HG03025 (cell line): ENCODE measurements at regions not wholly inside any gene's neighbourhood (a gene's known extent, or its start where the extent isn't known, plus 50 kb on each side); places are given as distances from the start of the nearest gene placed in this dataset.

ENCODE experiments used
- ATAC-seq: cut with Tn5 transposase; IDR thresholded peaks from one replicate; pipeline ENCODE4 v1.9.1; 2021; ENCODE audit warnings: mild to moderate bottlenecking, moderate library complexity; ENCODE audit not compliant: unreplicated experiment, low FRiP score

- ATAC-seq, result no peak
Observed at GRCh38 chr2:221786297-221786926, 214.3 kb upstream of the EPHA4 start.

GRCh38 chr2:221780281-221780688, 208.2 kb upstream of the EPHA4 start:
- ATAC-seq, result no peak

DNA sequence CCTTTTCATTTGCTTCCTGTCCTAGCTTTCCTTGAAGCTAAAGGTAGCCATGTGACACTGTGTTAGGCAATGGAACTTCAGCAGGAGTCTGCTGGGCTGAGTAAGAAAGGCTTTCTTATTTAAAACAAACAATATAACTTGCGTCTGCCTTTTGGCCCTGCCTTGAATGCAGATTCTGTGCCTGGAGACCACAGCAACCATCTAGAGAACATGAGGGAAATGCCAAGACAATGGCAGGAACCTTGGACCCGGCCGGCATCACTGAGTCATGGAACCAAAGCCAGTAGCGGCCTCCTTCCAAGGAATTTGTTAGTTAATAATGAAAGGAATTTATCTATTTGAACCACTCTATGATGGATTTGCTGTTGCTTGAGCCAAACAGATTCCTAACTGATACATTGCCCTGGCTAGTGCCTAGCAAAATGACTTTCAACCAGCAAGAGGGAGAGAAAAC, 207.5 kb upstream of the EPHA4 start:
- no peak for ATAC-seq

DNA sequence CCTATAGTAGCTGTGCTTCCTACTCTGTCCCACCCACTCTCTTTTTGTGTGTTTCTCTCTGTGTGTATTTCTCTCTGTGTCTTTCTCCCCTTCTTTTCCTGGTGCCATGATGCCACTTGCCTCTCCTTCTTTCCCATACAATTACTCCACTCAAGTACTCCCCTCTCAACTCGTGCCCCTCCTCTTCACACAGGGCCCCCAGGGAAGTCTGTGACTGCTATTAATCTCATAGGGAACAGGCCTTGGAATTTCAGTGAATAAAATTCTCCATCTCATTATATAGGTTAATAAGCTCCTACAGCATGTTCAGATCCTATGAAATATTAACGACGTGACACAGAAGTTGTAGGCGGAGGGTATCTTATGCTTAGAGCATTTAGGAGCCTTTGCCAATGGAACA, 205.9 kb upstream of the EPHA4 start:
- ATAC-seq, result no peak

GRCh38 chr2:221777119-221777518, 205.0 kb upstream of the EPHA4 start:
- no peak for ATAC-seq

- ATAC-seq, result no peak
Observed at GRCh38 chr2:221775096-221775495, 203.0 kb upstream of the EPHA4 start.

- no peak for ATAC-seq
Observed at GRCh38 chr2:221774136-221774535, 202.0 kb upstream of the EPHA4 start.

DNA sequence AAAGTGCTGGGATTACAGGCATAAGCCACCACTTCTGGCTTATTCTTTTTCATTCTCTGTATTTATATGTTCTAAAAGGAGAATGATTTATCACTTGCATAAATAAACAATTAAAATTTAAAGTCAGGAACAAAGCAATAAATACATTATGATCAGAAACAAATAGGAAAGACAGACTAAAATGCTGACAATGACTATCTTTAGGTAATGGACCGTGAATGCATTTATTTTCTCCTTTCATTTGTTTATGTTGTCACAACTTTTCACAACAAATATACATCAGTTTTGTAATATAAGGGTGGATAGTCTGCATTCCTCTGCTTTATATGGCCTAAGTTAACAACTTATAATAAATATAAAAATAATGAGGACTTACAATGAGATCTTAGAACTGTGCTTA, 199.2 kb upstream of the EPHA4 start:
- ATAC-seq, result no peak

DNA sequence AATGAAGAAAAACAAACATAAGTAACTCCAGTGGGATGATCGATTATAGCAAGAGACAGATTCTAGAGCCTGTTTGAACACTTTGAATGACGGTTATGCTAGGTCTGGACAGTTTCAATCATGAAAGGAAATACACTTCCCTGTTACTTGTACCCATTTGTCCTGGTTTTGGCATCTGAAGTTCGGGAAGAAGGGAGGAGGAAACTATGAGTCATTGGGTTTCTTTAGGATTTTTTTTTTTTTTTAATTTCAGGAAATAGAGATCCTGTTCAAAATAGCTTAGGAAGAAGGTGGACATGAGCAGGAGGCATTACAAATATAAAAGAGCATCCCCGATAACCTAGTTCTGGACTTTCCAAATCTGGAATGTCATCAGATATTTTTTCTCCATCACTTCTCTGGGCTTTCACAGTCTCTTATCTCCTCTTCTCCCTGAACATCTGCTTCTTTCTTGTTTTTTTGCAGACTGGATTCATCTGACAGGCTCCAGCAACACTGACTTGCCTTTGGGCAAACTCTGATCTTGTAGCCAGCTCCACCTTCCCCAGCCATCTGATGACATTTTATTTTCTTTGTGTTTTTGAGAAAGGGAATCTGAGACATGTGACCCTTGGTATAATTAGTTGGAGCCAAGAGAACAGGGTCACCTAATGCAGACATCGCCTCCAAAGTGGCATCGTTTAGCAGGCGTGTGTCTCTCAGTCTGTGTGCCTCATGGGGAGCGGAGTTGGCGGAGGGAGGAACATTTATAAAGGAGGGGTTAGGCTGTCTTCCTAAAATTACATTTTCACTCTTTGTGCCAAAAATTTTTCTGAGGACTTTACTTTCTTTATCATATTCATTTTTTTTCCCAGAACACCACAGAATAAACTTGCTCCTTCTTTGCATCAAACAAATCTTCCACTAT, 195.3 kb upstream of the EPHA4 start:
- ATAC-seq, result no peak

GRCh38 chr2:221762496-221762895, 190.4 kb upstream of the EPHA4 start:
- ATAC-seq, result no peak

DNA sequence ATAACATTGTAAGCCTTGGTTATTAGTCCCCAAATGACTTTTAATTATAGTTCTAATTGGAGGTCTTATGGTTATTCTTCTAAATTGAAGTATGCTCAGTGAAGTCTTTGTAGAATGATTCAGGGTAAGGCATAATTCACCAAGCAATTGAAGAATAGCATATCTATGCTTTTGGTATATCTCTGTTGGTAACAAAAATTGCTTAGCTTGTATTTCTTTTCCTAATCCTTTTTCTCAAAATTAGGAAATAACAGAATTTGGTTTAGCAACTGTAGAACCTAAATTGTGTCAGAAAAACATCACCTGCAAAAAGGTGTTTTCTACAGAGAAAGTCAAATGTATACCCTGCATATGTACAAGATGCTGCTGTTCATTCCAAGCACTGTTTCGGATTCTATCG, 189.2 kb upstream of the EPHA4 start:
- no peak for ATAC-seq

- no peak for ATAC-seq
Observed at GRCh38 chr2:221758076-221758475, 186.0 kb upstream of the EPHA4 start.

- ATAC-seq, result no peak
Observed at GRCh38 chr2:221753401-221753800, 181.3 kb upstream of the EPHA4 start.

DNA sequence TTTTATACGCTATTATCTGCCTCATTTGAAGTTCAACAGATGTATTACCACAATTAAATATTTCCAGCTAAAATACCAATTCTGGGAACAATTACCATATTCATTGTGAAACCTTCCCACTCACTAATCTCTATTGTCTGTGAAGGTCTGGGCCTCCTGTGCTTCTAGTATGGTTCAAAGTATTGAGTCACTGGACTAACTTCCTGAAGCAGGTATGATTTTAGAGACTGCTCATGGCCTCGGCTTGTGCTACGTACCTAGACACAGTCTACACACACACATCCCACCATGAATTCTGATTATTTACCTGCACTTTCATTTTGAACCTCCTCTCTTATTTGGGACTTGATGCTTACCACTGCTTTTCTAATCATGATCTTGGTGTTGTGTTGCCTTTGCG, 180.7 kb upstream of the EPHA4 start:
- ATAC-seq, result no peak

DNA sequence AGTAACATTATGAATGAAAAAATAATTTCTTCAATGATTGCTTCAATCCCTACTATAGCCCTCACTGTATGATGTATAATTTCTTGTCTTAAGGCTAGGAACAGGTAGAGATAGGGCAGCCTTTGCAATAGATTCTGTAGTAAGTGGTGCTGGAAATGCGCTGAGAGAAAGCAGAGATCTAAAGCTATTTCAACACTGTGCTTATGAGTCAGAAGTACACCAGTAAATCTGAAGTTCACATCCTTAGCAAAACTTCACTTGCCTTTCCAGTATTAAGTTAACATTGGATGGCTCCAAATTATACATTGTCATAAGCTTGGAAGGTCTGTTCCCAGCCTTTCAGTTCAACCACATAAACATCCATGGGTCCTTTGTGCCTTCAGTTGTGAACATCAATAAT, 178.2 kb upstream of the EPHA4 start:
- no peak for ATAC-seq

DNA sequence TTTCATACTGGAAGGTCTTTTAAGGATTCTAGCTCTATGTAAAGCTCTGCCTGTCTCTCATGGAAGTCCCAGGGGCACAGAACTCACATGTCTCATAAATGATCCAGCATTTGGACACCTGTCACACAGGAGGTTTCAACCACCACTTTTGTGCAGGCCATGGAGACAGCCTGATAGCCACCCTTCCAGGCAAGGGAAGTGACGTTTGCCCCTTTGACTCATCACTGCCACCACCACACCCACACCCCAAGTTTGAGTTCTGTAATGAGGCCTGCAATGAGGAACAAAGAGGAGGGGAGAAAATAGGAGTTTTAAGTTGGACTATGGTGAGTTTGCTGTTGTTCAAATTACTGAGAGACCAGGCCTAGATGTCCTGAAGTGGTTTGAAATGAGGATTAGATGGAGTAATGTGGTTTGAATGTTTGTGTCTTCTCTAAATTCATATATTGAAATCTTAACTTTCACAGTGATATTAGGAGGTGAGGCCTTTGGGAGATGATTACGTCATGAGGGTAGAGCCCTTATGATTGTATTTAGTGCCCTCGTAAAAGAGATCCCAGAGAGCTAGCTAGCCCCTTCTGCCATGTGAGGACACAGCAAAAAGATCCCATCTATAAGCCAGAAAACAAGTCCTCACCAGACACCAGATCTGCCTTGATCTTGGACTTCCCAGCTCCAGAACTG, 175.3 kb upstream of the EPHA4 start:
- ATAC-seq, result no peak

DNA sequence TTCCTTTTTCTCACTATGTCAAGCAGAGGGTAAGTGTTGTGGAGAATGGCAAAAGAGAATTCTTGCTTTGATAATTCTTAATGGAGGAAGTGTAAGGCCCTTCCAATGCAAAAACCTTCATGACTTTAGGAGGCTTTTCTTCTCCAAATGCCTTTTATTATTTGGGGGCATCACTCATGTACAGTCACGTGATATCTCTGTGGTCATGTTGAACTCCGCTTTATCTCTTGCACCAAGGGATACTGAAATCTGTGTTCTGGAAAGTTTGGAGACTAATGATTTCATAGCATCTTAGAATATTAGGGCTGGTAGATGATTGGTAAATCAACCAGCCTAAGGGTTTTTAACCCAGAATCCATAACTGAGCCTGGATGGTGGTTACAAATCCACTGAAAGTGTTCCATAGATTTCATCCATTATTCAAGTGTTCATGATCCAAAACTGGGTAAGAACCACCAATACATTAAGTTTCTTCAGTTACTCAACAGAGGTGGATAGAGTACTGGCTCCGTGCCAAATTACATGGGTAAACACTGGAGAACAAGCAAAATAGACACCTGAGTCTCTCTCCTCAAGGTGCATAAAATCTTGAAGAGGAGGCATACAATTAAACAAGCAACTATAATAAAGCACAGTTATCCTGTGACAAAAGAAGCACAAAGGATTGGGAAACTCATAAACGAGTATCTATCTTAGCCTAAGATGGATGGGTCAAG, 169.6 kb upstream of the EPHA4 start:
- no peak for ATAC-seq

GRCh38 chr2:221731432-221732145, 159.5 kb upstream of the EPHA4 start:
- no peak for ATAC-seq

GRCh38 chr2:221726894-221727513, 154.9 kb upstream of the EPHA4 start:
- no peak for ATAC-seq
